HG02943 (cell line): ENCODE measurements at regions not wholly inside any gene's neighbourhood (a gene's known extent, or its start where the extent isn't known, plus 50 kb on each side); places are given as distances from the start of the nearest gene placed in this dataset.

Source experiments
- ATAC-seq: cut with Tn5 transposase; IDR thresholded peaks from one replicate; pipeline ENCODE4 v1.9.1; 2021; ENCODE audit warnings: mild to moderate bottlenecking, low read depth, moderate library complexity; ENCODE audit not compliant: unreplicated experiment

GRCh38 chr2:217223222-217223930 lies 363.5 kb upstream of the TNP1 start:
- peak; percentile 74 for ATAC-seq

- no peak for ATAC-seq
Measured at GRCh38 chr2:217222309-217222910, 362.5 kb upstream of the TNP1 start.

DNA sequence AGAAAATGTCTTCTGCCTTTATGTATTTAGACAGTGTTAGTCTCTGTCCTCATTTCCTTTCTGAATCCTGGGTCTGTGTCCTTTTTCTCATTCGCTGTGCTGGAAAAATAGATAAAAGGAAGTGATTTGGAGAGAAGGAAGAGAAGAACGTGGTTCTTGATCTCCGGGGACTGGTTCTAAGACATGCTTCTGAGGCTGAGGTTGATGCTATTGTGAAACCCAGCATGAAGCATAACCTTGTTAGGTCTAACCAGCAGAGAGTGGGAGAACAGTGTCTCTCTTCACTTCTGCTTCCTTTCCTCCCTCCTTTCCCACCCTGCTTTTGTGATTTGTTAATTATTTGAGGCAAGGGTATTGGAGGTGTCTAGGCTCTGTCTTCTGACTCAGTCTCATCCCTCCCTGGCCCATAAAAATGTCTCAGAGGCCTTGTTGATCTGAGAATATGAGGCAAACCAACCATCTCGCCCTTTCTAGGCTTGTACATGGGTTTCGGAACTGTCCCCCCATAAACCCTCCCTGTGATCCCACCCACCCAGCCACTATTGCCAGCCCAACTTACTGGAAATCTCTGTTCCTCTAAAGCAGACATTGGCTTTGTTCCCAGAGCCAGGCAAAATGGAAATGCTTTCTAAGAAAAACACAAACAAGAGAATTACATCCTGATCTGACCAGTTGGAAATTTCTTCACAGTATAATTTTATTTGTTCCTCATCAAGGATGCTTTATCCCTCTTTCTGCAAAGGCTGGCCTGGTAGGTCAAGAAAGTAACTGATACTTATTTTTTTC lies 360.6 kb upstream of the TNP1 start:
- ATAC-seq, result no peak

DNA sequence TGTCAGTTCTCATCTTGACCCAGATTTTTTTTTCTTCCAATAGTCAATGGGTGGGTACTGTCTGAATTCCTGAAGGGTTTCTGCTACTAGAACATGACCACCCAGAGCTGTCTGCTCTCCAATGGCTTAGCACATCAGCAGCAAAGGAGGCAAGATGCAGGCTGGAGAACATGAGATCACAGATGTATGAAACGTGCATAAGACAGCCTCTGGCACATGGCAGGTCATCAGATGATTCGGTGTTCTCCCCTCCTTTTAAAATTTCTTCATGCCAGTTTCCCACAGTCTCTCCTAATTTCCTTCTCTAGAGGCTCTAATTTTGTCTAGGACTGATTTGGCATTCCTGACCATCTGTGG lies 359.3 kb upstream of the TNP1 start:
- ATAC-seq, result no peak

DNA sequence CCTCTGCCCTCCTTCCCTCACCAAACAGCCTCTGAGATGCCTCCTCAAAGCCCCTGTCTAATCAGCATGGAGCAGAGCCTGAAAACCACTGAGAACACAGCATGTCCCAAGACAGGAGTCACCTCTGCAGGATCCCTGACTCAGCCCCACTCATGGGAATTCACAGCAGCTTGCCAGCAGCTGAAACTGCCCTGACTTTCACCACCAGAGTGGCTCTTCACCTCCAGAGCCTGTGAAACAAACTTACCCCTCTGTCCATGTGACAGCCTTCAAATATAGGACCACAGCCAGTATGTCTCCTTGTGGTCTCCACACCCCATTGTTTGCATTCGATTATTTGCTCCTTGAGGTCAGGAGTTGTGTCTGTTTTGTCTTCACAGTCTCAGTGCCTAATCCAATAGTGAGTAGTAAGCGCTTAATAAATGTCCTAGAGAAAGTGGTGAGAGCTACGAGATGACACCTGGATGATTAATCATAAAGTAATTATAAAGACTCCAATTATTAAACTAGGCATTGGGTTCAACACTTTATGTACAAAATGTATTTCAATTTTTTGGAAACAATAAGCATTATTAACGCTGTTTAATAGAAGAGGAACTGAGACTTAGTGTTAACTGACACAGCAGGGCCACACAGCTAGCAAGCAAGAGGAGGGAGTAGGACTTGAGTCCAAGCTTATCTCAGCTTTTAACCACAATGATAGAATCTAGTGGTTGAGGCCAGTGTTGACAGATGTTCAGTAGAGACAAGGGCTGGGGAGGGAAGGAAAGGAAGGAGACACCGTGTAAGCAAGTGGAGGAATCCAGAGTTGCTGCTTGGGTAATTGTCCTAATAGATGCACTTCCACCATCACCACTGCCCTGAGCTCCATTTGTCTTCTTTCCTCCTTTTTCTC lies 358.7 kb upstream of the TNP1 start:
- peak; percentile 58 for ATAC-seq

- no peak for ATAC-seq
Measured at GRCh38 chr2:217216982-217217381, 357.1 kb upstream of the TNP1 start.

- ATAC-seq, result no peak
Measured at GRCh38 chr2:217216316-217216715, 356.5 kb upstream of the TNP1 start.

DNA sequence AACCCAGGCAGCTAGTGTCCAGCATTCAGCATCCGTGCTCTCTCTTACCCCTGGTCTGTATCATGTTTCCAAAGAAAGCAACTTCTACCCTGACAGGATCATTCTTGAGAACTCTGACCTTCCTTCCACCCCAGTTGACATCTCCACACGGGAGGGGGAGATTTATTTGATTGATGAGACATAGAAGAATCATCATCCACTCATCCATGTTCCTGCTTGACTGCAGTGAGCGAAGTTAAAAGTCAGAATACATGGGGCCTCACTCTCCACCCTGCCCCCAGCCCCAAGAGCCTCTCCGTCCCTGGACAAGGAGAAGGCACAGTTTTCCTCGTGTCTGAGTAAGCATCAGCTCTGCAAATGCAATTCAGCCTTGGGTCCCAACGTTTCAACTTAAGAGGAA lies 356.0 kb upstream of the TNP1 start:
- ATAC-seq, result no peak

DNA sequence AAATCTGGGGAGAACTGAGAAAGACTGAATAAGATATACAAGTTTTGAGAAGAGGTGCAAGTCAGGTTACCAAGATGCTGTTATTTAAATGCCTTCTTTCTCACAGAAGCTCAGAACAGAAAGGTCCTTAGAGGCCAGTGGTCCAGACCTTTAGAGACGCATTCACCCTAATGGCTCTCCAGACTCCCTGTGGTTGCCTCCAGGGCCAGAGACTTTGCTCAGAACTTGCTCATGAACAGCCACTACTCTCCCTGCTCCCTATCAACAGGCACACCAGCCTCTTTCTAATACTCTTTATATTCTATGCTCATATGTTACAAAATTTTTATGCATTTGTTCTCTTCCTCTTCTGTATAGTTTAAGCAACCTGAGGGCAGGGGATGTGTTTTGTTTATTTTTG lies 349.0 kb upstream of the TNP1 start:
- no peak for ATAC-seq

- no peak for ATAC-seq
Measured at GRCh38 chr2:217207699-217208010, 347.8 kb upstream of the TNP1 start.

DNA sequence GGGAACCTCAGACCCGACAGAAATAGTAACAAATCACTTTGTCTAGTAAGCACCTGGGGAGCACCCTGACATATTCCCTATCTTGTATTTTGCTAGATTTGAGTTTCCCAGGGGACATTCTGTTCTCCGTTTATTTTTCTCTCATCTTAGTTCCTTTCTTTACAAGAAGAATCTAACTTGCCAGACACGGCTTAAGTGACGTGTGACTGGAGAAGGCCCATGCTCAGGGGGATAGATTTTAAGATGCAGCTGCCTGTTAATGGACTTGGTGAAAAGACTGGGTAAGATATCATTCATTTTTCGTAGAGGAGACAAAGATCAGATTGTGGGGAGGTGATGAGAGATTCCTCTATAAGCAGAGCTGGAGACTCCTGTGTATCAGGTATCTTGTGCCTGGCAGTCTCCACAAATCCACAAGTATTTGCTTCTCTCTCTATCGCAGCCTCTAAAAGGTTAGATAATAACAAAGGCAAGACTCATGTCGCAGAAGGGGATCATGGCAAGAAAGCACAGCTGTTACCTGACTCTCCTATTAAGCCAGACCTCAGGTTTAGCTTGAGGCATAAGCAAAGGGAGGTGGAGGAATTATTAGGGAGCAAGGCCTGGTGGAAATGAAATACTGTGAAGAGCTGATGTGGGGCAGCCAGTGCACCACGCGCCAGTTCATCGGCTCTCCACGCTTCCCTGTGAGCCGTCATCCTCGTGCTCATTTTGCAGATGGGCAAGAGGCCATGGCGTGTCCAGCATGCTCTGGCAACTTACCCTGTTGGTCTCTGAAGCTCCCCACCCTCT lies 347.2 kb upstream of the TNP1 start:
- no peak for ATAC-seq

DNA sequence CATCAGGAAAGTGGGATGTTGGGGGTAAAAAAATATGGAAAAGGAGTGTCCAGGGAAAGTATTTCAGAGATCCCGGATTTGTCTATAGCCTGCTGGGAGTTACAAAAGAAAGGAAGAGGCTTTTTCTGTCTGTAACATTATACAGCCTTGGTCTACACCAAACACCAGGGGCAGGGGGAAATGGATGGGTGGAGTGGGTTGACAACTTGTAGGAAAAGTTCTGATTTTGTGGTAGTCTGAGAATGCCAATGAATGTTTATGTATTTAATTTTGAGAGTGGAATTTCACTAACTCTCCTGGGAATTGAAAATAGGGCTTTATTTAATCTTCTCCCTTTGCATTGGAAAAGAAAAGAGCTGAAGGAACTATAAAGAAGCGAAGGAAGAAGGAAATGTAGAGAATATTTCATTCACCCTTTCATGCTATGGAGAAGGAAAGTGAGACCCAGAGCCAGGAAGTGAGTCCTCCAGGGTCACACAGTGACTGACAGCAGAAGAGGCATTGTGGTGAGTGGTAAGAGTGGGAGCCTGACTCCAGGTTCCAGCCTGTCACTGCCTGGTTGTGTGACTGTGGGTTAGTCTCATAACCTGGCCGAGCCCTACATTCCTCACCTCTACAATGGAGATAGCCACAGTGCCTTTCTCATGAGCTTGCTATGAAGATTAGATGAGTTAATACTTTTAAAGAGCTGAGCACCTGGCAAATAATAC lies 346.3 kb upstream of the TNP1 start:
- ATAC-seq, result no peak

DNA sequence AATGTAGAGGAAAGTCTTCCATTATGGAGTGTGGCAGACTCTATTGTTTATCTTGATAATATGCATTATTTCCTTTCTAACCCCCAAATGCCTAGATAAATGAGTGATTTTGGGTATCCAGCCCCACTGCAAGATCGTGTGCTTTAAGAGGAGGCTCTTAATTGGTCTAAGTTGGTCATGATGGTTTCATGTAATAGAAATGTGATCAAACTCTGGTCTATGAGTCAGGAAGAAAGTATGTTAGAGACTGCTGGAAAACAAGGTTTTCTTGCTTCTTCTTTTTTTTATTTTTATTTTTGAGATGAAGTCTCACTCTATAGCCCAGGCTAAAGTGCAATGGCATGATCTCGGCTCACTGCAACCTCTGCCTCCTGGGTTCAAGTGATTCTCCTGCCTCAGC lies 344.5 kb upstream of the TNP1 start:
- no peak for ATAC-seq

- no peak for ATAC-seq
Measured at GRCh38 chr2:217203086-217203485, 343.2 kb upstream of the TNP1 start.

DNA sequence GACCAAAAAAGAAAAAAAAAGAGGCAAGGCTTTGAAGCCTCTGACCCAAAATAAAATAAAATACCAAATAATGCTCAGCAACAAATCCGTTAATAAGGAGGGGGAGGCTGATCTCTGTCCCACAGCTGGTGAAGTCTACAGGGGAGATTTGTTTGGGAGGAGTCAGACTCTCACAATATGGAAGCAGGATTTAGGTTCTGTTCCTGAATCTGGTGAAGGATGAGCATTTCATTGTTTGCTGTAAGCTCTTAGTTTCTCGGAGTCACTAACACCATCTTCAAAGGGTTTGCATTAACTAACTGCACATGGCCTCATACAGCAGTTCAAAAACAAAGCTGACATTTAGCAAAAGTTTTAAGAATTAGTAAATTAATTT lies 339.4 kb upstream of the TNP1 start:
- no peak for ATAC-seq

DNA sequence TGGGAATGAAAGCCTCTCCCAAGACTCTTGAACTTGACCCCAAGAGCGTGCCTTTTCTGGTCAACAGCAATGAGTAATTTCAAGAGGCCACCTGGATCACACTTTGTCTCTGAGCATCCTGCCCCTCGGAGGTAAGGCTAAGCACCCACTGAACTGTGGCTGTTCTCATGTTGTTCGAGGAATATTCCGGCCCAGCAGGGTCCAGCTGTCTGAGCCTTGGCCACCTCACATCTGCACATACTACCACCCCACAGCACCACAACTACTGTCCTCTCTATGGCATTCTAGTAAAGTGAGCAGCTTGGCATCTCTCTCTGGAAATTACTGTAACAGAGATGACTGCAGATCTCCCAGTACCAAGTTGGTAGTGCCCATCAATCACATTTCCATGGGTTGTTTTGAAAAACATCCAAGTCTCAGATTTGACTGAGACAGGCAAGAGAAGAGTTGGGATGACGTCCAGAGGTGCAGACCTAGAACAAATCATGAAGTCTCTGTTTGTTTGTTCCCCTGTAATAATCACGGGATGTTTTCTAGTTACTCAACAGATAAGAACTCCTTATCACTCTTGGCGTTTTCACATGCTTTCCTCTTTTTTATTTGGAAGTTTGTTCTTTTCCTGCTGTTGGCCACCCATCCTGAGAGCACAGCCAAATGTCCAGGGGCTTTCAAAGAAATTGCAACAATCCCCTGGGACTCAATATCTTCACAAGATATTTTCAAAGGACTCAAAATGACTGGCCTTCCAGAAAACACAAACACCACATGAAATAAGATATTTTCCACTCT lies 336.0 kb upstream of the TNP1 start:
- ATAC-seq, result no peak

- ATAC-seq, result no peak
Measured at GRCh38 chr2:217195016-217195415, 335.2 kb upstream of the TNP1 start.

DNA sequence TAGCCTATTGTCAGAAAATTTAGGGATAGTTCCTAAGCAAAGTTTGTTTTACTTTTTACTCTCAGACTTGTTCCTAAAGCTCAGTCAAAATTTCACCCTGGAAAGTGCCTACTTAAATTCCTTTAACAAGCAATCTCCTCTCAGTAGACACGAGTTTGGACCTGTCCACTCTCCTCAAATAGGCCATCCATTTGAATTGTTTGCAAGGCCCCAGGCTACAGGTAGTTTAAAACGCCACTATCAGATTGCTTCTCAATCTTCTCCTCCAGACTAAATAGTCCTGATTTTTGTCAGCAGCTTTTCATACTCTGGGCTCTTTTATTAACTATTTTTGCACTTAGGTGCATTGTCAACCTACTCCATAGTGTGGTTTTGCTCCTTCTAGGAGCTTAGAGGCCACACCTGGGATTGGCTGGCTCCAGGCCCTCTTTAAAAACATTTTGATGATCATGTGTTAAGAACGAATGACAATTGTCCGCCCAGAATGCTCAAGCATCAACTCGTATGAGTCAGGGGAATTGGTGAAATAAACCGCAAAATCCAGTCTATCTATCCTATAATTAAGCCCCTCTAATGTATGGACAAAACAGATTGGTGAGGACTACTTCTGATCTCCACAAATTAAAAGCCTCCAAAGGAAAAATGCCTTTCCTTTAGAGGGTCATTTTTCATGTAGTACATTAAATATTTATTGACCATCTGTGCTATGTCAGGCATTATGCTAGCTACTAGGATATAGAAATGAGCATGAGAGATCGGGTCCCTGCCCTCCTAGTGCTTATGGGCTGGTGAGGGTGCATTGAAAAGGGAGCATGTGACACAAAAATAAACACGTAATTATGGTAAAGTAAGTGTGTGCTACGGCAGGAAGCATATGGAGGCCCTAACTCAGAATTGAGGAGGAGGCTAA lies 333.8 kb upstream of the TNP1 start:
- no peak for ATAC-seq
